SJCRH30 (cell line): ENCODE measurements at regions not wholly inside any gene's neighbourhood (a gene's known extent, or its start where the extent isn't known, plus 50 kb on each side); places are given as distances from the start of the nearest gene placed in this dataset.
A peak's percentile ranks its signal among the peaks of the same experiment; 100 is the strongest.
"Not testable (repeated sequence)": the region's sequence is repeated elsewhere in the genome, so short reads cannot be mapped to it uniquely, and the experiment has no call there.

Experiments used
- DNase-seq, 2 experiments: peaks; one replicate each; pipeline ENCODE4 v3.0.0-alpha.2; 2015 to 2020
- H3K27ac ChIP-seq: fragments of 250-450 bp; sonication (Bioruptor Pico); 2 replicates; pipeline ENCODE4 v1.5.1; 2020; ENCODE audit warnings: mild to moderate bottlenecking, moderate library complexity
- H3K27me3 ChIP-seq: fragments of 250-450 bp; sonication (Bioruptor Pico); 2 replicates; pipeline ENCODE4 v1.5.1; 2020; ENCODE audit warnings: mild to moderate bottlenecking, moderate library complexity
- H3K36me3 ChIP-seq: fragments of 250-450 bp; sonication (Bioruptor Pico); 2 replicates; pipeline ENCODE4 v1.5.1; 2020; ENCODE audit warnings: mild to moderate bottlenecking, moderate library complexity
- H3K4me1 ChIP-seq: fragments of 250-450 bp; sonication (Bioruptor Pico); 2 replicates; pipeline ENCODE4 v1.5.1; 2020; ENCODE audit warnings: mild to moderate bottlenecking, moderate library complexity
- H3K4me3 ChIP-seq: fragments of 250-450 bp; sonication (Bioruptor Pico); 2 replicates; pipeline ENCODE4 v1.5.1; 2020; ENCODE audit warnings: mild to moderate bottlenecking, moderate library complexity
- H3K9me3 ChIP-seq: fragments of 250-450 bp; sonication (Bioruptor Pico); replicated peaks from 2 replicates; pipeline ENCODE4 v1.5.1; 2020; ENCODE audit warnings: mild to moderate bottlenecking, moderate library complexity

DNA sequence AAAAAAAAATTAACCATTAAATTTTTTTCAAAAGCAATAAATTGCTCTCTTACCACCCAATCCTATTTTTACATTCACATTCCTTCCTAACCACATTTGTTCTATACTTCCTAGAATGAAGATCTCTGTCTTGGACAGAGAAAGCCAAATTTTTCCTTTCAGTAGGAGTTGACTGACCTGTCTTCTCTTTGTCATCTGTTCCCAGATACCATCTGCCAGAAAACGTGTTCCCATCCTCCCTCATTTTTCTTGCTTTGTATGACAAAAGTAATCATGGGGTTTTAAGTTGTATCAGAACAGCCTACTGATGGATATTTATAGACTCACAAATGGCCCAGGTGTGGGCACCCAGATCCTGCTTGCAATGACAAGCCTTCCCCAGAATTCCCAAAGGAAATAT is 182.1 kb downstream of the CYP26B1 start:
- H3K27me3 ChIP-seq: no peaks in the 10 kb centered on the region
- H3K27ac ChIP-seq: no peak overlapping the region
- H3K9me3 ChIP-seq: no peaks in the 10 kb centered on the region
- no peak overlapping the region for H3K4me3 ChIP-seq
- no peaks in the 10 kb centered on the region for H3K36me3 ChIP-seq
- no peak for DNase-seq
- no peaks in the 10 kb centered on the region for H3K4me1 ChIP-seq

DNA sequence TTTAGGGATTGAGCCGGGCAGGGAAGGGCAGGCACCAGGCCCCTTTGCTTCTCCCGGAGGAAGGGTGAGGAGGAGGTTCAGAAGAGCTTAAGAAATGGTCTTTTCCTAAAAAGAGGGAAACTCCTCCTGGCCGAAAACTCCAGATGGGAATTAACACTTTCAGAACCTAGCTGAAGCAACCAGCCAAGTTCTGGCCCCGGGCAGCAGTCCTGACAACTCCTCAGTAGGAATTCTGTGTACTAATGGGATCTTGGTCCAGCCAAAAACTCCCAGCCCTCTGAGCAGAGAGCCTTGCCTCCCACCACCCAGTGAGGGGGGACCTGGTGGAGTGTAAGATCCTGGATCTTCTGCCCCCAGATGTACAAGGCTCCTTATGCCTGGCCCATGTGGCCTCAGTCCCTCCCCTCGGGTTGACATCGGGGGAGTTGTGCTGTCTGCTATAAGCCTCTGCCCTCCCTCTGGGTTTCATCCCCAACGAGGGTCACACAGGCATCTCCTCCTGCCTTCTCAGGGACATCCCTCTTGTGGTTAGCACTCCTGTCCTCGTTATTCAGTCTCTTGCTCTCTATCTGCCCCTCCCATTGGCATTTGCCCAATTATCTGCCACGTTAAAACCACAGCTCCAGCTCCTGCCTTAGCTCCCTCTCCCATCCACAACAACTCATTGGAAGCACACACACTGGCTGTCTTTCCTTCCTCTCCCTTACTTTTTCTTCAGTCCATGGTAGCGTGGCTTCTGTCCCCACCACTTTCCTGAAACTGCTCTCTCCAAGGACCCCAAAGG is 184.6 kb downstream of the CYP26B1 start:
- H3K9me3 ChIP-seq: peaks cover 10% of the 10 kb centered on the region
- no peaks in the 10 kb centered on the region for H3K4me1 ChIP-seq
- peak in 1 of 2 experiments; percentile 32 for DNase-seq
- no peaks in the 10 kb centered on the region for H3K27me3 ChIP-seq
- H3K36me3 ChIP-seq: no peaks in the 10 kb centered on the region
- no peak overlapping the region for H3K4me3 ChIP-seq
- H3K27ac ChIP-seq: no peak overlapping the region

DNA sequence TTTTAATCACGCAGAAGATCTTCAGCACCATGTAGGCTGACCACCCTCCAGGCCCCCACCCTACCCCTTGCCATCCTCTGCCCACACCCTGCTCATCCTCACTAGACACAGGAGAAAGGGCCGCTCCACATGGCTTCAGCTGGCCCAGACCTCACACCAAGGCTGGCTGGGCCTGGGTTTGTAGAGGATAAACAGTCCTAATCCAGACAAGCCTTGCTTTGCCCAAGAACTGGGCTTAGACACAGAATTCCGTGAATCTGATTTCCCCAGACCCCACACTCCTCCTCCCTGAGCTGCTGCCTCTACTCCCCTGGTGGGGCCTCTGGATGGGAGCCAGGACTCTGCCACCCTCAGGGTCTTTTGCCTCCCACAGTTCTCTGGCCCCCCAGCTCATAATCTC is 185.3 kb downstream of the CYP26B1 start:
- H3K27ac ChIP-seq: no peak overlapping the region
- H3K4me3 ChIP-seq: no peak overlapping the region
- H3K36me3 ChIP-seq: no peaks in the 10 kb centered on the region
- no peaks in the 10 kb centered on the region for H3K27me3 ChIP-seq
- peaks cover 17% of the 10 kb centered on the region for H3K9me3 ChIP-seq
- no peaks in the 10 kb centered on the region for H3K4me1 ChIP-seq
- DNase-seq: no peak

DNA sequence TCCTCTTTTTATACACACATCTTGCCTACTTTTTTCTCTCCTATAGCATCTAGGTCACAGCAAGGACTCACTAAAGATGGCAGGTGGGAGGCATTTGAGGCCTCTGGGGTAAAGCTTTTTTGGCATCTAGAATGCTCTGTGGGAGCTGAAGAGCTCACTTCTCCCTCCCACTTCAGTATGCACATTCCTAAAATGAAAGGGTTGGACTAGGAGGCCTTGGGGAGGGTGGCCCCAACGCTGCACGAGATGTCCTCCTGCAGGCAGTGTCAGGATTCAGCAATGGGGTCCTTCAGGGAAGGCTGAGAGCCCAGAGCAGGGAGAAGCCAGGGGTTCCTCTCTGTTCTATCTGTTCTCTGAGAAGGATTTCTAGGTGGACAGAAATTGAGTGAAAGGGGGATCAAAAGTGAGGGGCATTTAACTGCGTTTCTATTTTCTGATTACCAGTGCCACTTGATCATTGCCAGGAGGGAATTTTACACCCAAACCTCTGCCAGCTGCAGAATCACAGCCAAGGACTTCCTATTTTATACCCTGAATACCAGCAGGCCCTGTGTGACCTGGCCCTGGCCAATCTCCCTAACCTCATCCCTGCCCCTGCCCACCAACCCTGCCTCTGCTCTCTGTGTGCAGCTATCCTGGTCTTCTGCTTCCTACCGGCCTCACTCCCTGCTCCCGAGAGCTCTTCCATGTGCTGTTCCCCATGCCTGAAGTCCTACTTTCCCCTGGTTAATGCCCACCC is 186.2 kb downstream of the CYP26B1 start:
- H3K4me1 ChIP-seq: no peaks in the 10 kb centered on the region
- H3K9me3 ChIP-seq: peaks cover 17% of the 10 kb centered on the region
- H3K4me3 ChIP-seq: no peak overlapping the region
- no peak overlapping the region for H3K27ac ChIP-seq
- no peak for DNase-seq
- H3K36me3 ChIP-seq: no peaks in the 10 kb centered on the region
- H3K27me3 ChIP-seq: no peaks in the 10 kb centered on the region

DNA sequence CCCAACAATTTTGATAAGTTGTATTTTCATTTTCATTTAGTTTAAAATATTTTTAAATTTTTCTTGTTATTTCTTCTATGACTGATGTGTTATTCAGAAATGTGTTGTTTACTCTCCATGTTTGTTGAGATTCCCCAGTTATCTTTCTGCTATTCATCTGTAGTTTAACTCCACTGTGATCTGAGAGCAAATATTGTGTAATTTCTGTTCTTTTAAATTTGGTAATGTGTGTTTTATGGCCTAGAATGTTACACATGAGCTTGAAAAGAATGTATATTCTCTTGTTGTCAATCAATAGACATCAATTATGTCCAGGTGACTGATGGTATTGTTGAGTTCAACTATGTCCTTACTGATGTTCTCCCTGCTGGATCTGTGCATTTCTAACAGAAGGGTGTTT is 188.2 kb downstream of the CYP26B1 start:
- Histone ChIP-seq H3K27me3 (no peaks in the 10 kb centered on the region), H3K36me3 (no peaks in the 10 kb centered on the region), H3K9me3 (peaks cover 17% of the 10 kb centered on the region), H3K4me3 (no peak overlapping the region), H3K4me1 (no peaks in the 10 kb centered on the region), H3K27ac (no peak overlapping the region)
- no peak for DNase-seq

DNA sequence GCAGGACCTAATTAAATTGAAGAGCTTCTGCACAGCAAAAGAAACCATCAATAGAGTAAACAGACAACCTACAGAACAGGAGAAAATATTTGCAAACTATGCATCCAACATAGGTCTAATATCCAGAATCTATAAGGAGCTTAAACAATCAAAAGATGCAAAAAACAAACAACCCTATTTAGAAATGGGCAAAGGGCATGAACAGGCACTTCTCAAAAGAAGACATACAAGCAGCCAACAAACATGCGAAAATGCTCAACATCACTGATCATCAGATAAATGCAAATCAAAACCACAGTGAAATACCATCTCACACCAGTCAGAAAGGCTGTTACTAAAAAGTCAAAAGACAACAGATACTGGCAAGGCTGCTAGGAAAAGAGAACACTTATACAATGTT is 189.2 kb downstream of the CYP26B1 start:
- not testable (repeated sequence) for DNase-seq, H3K36me3 ChIP-seq, H3K27ac ChIP-seq, H3K27me3 ChIP-seq, H3K4me1 ChIP-seq, H3K4me3 ChIP-seq
- H3K9me3 ChIP-seq: peaks cover 17% of the 10 kb centered on the region

DNA sequence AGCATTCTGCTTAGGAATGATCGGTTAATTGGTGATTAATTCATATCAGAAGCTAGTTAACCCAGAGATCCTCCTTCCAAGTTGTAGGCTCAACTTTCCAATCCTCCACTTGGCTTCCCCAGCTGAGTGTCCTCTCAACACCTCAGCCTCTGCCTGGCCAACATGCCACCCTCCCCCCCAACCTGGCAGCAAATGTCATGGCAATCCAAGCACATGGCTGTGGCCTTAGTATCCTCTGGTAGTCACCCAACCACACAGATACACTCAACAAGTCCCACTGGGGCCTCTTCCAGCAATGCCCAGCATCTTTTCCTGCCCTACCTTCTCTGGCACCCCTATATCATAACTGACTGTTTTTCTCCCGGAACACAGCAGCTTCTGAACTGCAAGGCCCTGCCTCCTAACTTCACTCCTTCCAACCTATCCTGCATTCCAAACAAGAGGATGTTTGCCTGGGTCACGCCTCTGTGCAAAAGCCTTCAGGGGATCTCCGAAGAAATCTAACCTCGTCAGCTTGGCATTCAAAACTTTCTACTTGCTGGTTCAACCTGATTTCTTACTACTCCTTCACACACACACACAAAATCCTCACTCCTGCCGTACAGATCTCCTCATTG is 195.0 kb downstream of the CYP26B1 start:
- Histone ChIP-seq H3K9me3 (peaks cover 3% of the 10 kb centered on the region; the same call in 1 of the 2 replicates), H3K27ac (no peak overlapping the region), H3K36me3 (no peaks in the 10 kb centered on the region), H3K4me3 (no peak overlapping the region), H3K4me1 (no peaks in the 10 kb centered on the region), H3K27me3 (no peaks in the 10 kb centered on the region)
- DNase-seq: no peak

DNA sequence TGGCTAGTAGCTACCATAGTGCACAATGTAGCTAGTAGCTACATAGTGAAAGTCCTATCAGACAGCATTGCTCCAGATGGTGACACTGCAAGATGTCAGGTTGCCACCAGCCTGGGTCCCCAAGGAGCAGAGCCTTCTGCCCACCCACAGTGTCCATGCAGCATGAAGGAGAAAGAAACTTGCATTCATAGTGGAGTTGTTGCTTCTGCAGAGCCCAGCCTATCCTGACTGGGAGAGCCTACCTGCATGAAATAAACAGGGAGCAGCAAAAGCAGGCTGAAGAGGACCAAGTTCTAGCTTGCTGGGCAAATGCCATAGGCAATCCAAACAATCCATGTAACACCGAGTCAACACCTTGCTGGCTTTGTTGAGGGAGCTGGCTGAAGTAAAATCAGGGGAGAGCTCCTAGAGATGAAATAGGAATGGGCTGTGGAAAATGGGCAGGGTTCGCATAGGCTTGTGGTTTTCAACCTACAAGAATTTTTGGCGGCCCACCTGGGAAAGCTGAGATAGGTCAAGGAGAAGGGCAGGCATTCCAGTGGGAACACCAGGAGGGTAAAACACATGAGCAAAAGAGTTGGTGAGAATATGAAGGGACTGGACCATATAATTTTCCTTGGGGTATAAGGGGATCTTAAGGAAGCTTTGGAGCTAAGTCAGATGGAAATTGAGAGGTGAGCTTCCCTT is 195.8 kb downstream of the CYP26B1 start:
- Histone ChIP-seq H3K9me3 (no peaks in the 10 kb centered on the region), H3K4me1 (no peaks in the 10 kb centered on the region), H3K27me3 (no peaks in the 10 kb centered on the region), H3K36me3 (no peaks in the 10 kb centered on the region), H3K27ac (no peak overlapping the region), H3K4me3 (no peak overlapping the region)
- DNase-seq: no peak

DNA sequence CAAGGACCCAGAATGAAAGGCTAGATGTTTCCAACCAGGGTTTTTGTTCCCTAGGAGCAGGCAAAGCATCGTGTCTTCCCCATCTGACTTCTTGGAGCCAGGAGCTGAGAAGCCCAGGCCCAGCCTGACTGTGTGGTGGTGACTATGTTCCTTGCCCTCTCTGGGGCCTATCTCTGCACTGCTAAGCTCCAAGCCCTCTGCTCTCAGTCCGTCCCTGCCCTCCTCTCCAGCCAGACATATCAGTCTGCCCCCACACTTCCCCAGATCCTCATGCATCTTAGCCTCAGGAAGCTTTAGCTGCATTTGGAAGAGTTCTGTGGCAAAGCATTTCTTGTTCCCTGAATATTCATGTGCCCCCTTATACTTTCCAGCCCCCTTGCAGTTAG is 196.6 kb downstream of the CYP26B1 start:
- H3K4me1 ChIP-seq: no peaks in the 10 kb centered on the region
- no peaks in the 10 kb centered on the region for H3K9me3 ChIP-seq
- H3K27me3 ChIP-seq: no peaks in the 10 kb centered on the region
- no peak for DNase-seq
- no peak overlapping the region for H3K27ac ChIP-seq
- H3K36me3 ChIP-seq: no peaks in the 10 kb centered on the region
- H3K4me3 ChIP-seq: no peak overlapping the region

DNA sequence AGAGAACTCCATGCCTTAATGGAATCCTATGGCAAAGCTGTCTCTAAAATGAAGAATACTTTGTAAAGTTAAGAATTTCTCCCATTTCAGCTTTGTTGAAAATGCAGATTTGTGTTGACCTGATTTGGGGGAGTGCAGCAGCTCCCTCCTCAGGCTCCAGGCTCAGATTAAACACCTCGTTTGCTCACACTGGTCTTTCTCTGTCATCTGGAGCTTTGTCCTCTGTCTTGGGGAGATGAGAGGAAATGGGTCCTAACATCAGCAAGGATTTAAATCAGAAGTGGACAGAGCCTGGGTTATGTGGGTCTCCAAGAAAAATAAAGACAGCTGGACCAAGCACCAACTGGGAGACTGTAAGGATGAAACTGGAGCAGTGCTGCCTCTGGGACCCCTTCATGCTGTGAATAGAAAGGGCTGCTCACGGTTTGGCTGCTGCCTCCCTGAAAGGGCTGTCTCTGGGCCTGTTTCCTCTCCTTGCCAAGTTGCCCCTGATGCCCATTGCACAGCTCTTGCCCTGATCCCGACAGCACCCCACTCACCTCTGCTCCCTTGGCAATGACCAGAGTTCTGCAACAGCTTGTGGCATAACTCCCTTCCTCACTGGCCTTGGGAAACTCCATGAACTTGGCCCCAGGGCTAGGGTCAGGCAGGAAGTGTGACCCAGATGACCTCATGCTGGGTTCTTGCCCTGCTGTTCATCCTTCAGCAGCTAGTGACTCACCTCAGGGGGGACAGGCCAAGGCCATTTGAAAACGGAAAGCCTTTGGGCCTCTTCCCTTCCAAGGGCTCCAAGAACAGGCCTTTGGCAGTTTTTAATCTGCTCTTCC is 197.2 kb downstream of the CYP26B1 start:
- no peaks in the 10 kb centered on the region for H3K27me3 ChIP-seq
- no peaks in the 10 kb centered on the region for H3K36me3 ChIP-seq
- no peaks in the 10 kb centered on the region for H3K9me3 ChIP-seq
- no peak overlapping the region for H3K4me3 ChIP-seq
- H3K27ac ChIP-seq: no peak overlapping the region
- DNase-seq: no peak
- no peaks in the 10 kb centered on the region for H3K4me1 ChIP-seq

DNA sequence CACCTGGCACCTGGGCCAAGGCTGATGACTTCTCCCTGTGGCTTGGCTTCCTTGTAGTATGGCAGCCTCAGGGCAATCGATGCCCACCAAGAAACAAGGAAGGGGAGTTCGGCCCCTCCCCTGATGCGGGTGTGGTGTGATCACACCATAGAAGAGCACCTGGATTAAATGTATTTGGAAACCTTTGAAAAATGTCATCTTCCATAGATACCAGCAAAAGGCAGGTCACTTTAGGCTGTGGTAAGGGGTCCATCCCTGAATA is 198.2 kb downstream of the CYP26B1 start:
- no peaks in the 10 kb centered on the region for H3K4me1 ChIP-seq
- no peak for DNase-seq
- H3K9me3 ChIP-seq: no peaks in the 10 kb centered on the region
- H3K4me3 ChIP-seq: no peak overlapping the region
- no peaks in the 10 kb centered on the region; the same call in 1 of the 2 replicates for H3K27me3 ChIP-seq
- H3K27ac ChIP-seq: no peak overlapping the region
- H3K36me3 ChIP-seq: no peaks in the 10 kb centered on the region

DNA sequence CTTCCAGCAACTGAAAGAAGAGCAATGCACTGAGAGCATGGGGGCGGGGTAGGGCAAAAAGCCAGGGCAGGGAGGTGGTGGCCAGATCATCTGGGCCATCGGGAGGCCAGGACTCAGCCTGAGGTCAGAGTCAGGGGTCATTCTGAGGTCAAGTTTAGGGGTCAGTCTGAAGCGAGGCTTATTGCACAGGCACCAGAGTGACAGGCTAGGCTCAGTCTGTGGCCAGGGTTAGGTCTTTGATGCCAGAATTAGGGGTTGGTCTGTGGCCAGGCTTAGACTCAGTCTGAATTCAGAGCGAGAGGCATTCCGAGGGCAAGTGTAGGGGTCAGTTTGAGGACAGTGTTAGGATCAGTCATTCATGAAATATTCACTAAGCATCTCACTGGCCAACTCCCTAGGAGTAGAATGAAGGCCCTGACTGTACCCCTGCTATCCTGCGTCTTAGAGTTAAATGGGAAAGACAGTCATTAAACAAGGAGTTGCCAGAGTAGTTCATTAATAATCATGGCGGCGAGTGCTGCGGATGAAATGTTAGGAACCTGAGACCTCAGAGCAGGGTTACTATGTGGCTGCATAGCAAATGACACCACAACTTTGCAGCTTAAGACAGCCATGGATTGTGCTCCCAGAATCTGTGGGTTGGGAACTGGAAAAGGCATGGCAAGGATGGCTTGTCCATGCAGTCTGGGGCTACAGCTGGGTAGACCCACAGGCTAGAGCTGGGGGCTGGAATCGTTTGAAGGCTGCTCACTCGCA is 198.7 kb downstream of the CYP26B1 start:
- peak in 1 of 2 experiments; percentile 28 for DNase-seq
- no peak overlapping the region for H3K27ac ChIP-seq

DNA sequence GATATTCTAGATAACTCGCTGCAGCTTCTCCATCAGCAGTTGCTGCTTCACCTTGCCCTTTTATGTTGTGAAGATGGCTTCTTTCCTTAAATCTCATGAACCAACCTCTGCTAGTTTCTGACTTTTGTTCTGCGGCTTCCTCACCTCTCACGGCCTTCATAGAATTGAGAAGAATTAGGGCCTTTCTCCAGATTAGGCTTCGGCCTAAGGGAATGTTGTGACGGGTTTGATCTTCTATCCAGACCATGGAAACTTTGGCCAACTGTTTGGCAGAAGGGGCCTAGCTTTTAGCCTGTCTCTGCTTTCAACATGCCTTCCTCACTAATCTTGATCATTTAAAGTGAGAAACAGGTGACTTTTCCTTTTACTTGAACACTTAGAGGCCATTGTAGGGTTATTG is 199.9 kb downstream of the CYP26B1 start:
- no peak overlapping the region for H3K4me3 ChIP-seq
- no peaks in the 10 kb centered on the region for H3K9me3 ChIP-seq
- H3K36me3 ChIP-seq: no peaks in the 10 kb centered on the region
- H3K27ac ChIP-seq: no peak overlapping the region
- no peaks in the 10 kb centered on the region for H3K4me1 ChIP-seq
- H3K27me3 ChIP-seq: no peaks in the 10 kb centered on the region; the same call in 1 of the 2 replicates
- no peak for DNase-seq

More for the DNA sequence above, 198.7 kb downstream of the CYP26B1 start:
- no peak overlapping the region for H3K4me3 ChIP-seq
- H3K27me3 ChIP-seq: no peaks in the 10 kb centered on the region; the same call in 1 of the 2 replicates
- no peaks in the 10 kb centered on the region for H3K4me1 ChIP-seq
- H3K36me3 ChIP-seq: no peaks in the 10 kb centered on the region
- no peaks in the 10 kb centered on the region for H3K9me3 ChIP-seq

DNA sequence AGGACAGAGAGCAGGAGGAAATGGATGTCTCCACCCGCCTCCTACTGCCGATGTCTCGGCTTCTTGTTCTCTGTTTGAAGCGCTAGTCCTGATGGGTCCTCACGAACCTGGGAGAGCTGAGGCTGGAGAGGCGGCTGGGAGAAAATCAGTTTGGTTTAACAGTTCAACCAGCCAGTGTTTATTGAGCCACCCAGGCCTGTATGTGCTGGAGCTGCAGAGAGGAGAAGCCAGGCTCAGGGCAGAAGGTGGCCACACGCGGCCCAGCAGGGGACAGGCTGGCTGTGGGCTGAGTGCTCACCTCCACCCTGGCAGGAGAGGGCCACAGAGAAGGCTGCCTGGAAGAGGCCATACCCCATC is 202.1 kb downstream of the CYP26B1 start:
- Histone ChIP-seq H3K27ac (no peak overlapping the region), H3K9me3 (no peaks in the 10 kb centered on the region), H3K4me1 (no peaks in the 10 kb centered on the region), H3K27me3 (no peaks in the 10 kb centered on the region; the same call in 1 of the 2 replicates), H3K4me3 (no peak overlapping the region), H3K36me3 (no peaks in the 10 kb centered on the region)
- DNase-seq: no peak
